ENCODE measurements at regions not wholly inside any gene's neighbourhood (a gene's known extent, or its start where the extent isn't known, plus 50 kb on each side); places are given as distances from the start of the nearest gene placed in this dataset.

GRCh38 chr14:101478096-101478495, 83.2 kb upstream of the DIO3 start:
- Histone ChIP-seq H3K27me3 (ENCODE audit: insufficient read depth, low read length) (no peaks in the 10 kb centered on the region), H3K9ac (ENCODE audit: low read depth, low read length) (no peak overlapping the region), H3K4me1 (ENCODE audit: insufficient read depth, low read length) (peaks cover 14% of the 10 kb centered on the region), H3K36me3 (ENCODE audit: insufficient read depth, low read length) (no peaks in the 10 kb centered on the region), H3K4me3 (ENCODE audit: low read length) (no peak overlapping the region), H3K9me3 (ENCODE audit: insufficient read depth, low read depth, low read length) (0 out of 2 replicates have a peak, but pooled peaks cover 4% of the 10 kb centered on the region), H3K27ac (ENCODE audit: low read depth, low read length) (no peak overlapping the region)
- 94% methylated on average over 13 of the region's 13 CpGs for WGBS

- no peak overlapping the region for H3K27ac ChIP-seq (ENCODE audit: low read depth, low read length)
- 94% methylated on average over 13 of the region's 13 CpGs for WGBS
These were observed 82.4 kb upstream of the DIO3 start for GRCh38 chr14:101478796-101479410.

GRCh38 chr14:101480022-101480746, 81.1 kb upstream of the DIO3 start:
- 88% methylated on average over 12 of the region's 12 CpGs for WGBS
- Histone ChIP-seq H3K9me3 (ENCODE audit: insufficient read depth, low read depth, low read length) (peaks cover 14% of the 10 kb centered on the region; the same call in 1 of the 2 replicates), H3K27me3 (ENCODE audit: insufficient read depth, low read length) (no peaks in the 10 kb centered on the region), H3K9ac (ENCODE audit: low read depth, low read length) (no peak overlapping the region), H3K4me1 (ENCODE audit: insufficient read depth, low read length) (peaks cover 14% of the 10 kb centered on the region), H3K4me3 (ENCODE audit: low read length) (no peak overlapping the region), H3K36me3 (ENCODE audit: insufficient read depth, low read length) (no peaks in the 10 kb centered on the region), H3K27ac (ENCODE audit: low read depth, low read length) (no peak overlapping the region)

More at GRCh38 chr14:101478796-101479410, 82.4 kb upstream of the DIO3 start:
- Histone ChIP-seq H3K4me3 (ENCODE audit: low read length) (no peak overlapping the region), H3K4me1 (ENCODE audit: insufficient read depth, low read length) (peaks cover 14% of the 10 kb centered on the region), H3K9me3 (ENCODE audit: insufficient read depth, low read depth, low read length) (peaks cover 7% of the 10 kb centered on the region; the same call in 1 of the 2 replicates), H3K9ac (ENCODE audit: low read depth, low read length) (no peak overlapping the region), H3K36me3 (ENCODE audit: insufficient read depth, low read length) (no peaks in the 10 kb centered on the region), H3K27me3 (ENCODE audit: insufficient read depth, low read length) (no peaks in the 10 kb centered on the region)

GRCh38 chr14:101480747-101481530, 80.4 kb upstream of the DIO3 start:
- H3K36me3 ChIP-seq (ENCODE audit: insufficient read depth, low read length): no peaks in the 10 kb centered on the region
- H3K4me3 ChIP-seq (ENCODE audit: low read length): no peak overlapping the region
- 74% methylated on average over 16 of the region's 16 CpGs for WGBS
- peaks cover 14% of the 10 kb centered on the region for H3K4me1 ChIP-seq (ENCODE audit: insufficient read depth, low read length)
- no peak overlapping the region for H3K9ac ChIP-seq (ENCODE audit: low read depth, low read length)
- H3K9me3 ChIP-seq (ENCODE audit: insufficient read depth, low read depth, low read length): peaks cover 22% of the 10 kb centered on the region
- no peak overlapping the region for H3K27ac ChIP-seq (ENCODE audit: low read depth, low read length)
- H3K27me3 ChIP-seq (ENCODE audit: insufficient read depth, low read length): no peaks in the 10 kb centered on the region

- Histone ChIP-seq H3K36me3 (ENCODE audit: insufficient read depth, low read length) (no peaks in the 10 kb centered on the region), H3K4me3 (ENCODE audit: low read length) (no peak overlapping the region), H3K9ac (ENCODE audit: low read depth, low read length) (no peak overlapping the region), H3K9me3 (ENCODE audit: insufficient read depth, low read depth, low read length) (peaks cover 26% of the 10 kb centered on the region), H3K27me3 (ENCODE audit: insufficient read depth, low read length) (no peaks in the 10 kb centered on the region), H3K4me1 (ENCODE audit: insufficient read depth, low read length) (peaks cover 13% of the 10 kb centered on the region), H3K27ac (ENCODE audit: low read depth, low read length) (no peak overlapping the region)
- 91% methylated on average over 5 of the region's 5 CpGs for WGBS
These were observed 79.7 kb upstream of the DIO3 start for GRCh38 chr14:101481557-101481956.

- Histone ChIP-seq H3K4me3 (ENCODE audit: low read length) (no peak overlapping the region), H3K27ac (ENCODE audit: low read depth, low read length) (no peak overlapping the region), H3K9ac (ENCODE audit: low read depth, low read length) (no peak overlapping the region), H3K36me3 (ENCODE audit: insufficient read depth, low read length) (no peaks in the 10 kb centered on the region), H3K27me3 (ENCODE audit: insufficient read depth, low read length) (no peaks in the 10 kb centered on the region), H3K9me3 (ENCODE audit: insufficient read depth, low read depth, low read length) (peaks cover 31% of the 10 kb centered on the region), H3K4me1 (ENCODE audit: insufficient read depth, low read length) (peaks cover 7% of the 10 kb centered on the region; the same call in 1 of the 2 replicates)
- WGBS: 100% methylated on average over 3 of the region's 4 CpGs
These were observed 79.2 kb upstream of the DIO3 start for GRCh38 chr14:101482066-101482465.

GRCh38 chr14:101483829-101484228, 77.5 kb upstream of the DIO3 start:
- Histone ChIP-seq H3K36me3 (ENCODE audit: insufficient read depth, low read length) (no peaks in the 10 kb centered on the region), H3K4me3 (ENCODE audit: low read length) (no peak overlapping the region), H3K9me3 (ENCODE audit: insufficient read depth, low read depth, low read length) (peaks cover 40% of the 10 kb centered on the region), H3K9ac (ENCODE audit: low read depth, low read length) (no peak overlapping the region), H3K4me1 (ENCODE audit: insufficient read depth, low read length) (no peaks in the 10 kb centered on the region), H3K27ac (ENCODE audit: low read depth, low read length) (no peak overlapping the region), H3K27me3 (ENCODE audit: insufficient read depth, low read length) (no peaks in the 10 kb centered on the region)
- 91% methylated on average over 3 of the region's 4 CpGs for WGBS

DNA sequence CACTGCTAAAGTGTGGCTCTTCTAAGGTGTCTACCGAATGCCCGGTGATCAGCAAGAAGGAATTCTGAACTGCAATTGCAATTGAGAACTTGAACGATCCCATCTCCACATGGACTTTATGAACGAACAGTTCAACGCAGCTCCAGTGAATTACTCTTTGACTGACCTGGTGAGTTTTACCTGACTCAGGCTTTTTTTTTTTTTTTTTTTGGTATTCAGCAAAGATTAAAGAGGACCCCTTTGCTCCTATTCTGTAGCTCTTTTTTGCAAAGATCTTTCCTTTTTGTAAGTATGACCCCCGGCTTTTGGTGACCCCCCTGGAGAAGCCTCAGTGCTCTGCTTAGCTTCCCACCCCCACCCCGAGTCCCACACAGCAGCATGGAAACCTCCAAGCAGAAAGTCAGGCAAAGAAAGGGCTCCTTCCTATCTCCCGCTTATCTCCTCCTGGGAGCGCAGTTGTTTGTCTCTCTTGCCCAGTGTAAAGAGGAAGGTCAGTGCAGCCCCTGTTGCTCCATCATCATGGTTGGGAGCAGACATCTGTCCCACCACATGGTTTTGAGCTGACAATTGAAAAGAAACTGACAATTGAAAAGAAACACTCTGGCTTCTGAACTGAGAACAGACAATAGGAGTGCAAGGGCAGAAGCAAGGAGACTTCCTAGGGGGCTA, 72.1 kb upstream of the DIO3 start:
- Histone ChIP-seq H3K4me3 (ENCODE audit: low read length) (no peak overlapping the region), H3K27ac (ENCODE audit: low read depth, low read length) (no peak overlapping the region), H3K27me3 (ENCODE audit: insufficient read depth, low read length) (no peaks in the 10 kb centered on the region), H3K9me3 (ENCODE audit: insufficient read depth, low read depth, low read length) (peaks cover 32% of the 10 kb centered on the region), H3K9ac (ENCODE audit: low read depth, low read length) (no peak overlapping the region), H3K4me1 (ENCODE audit: insufficient read depth, low read length) (no peaks in the 10 kb centered on the region), H3K36me3 (ENCODE audit: insufficient read depth, low read length) (no peaks in the 10 kb centered on the region)
- WGBS: 95% methylated on average over 9 of the region's 9 CpGs

- peaks cover 20% of the 10 kb centered on the region for H3K9me3 ChIP-seq (ENCODE audit: insufficient read depth, low read depth, low read length)
- no peaks in the 10 kb centered on the region for H3K36me3 ChIP-seq (ENCODE audit: insufficient read depth, low read length)
- H3K27me3 ChIP-seq (ENCODE audit: insufficient read depth, low read length): no peaks in the 10 kb centered on the region
- H3K9ac ChIP-seq (ENCODE audit: low read depth, low read length): no peak overlapping the region
- no peak overlapping the region for H3K4me3 ChIP-seq (ENCODE audit: low read length)
- H3K27ac ChIP-seq (ENCODE audit: low read depth, low read length): no peak overlapping the region
- WGBS: 84% methylated on average over 9 of the region's 9 CpGs
- no peaks in the 10 kb centered on the region for H3K4me1 ChIP-seq (ENCODE audit: insufficient read depth, low read length)
These were observed 70.5 kb upstream of the DIO3 start for GRCh38 chr14:101490771-101491170.

GRCh38 chr14:101491841-101492240, 69.5 kb upstream of the DIO3 start:
- peaks cover 11% of the 10 kb centered on the region for H3K9me3 ChIP-seq (ENCODE audit: insufficient read depth, low read depth, low read length)
- peaks cover 9% of the 10 kb centered on the region for H3K4me1 ChIP-seq (ENCODE audit: insufficient read depth, low read length)
- H3K9ac ChIP-seq (ENCODE audit: low read depth, low read length): no peak overlapping the region
- H3K4me3 ChIP-seq (ENCODE audit: low read length): no peak overlapping the region
- no peaks in the 10 kb centered on the region for H3K36me3 ChIP-seq (ENCODE audit: insufficient read depth, low read length)
- 95% methylated on average over 12 of the region's 12 CpGs for WGBS
- no peaks in the 10 kb centered on the region for H3K27me3 ChIP-seq (ENCODE audit: insufficient read depth, low read length)
- no peak overlapping the region for H3K27ac ChIP-seq (ENCODE audit: low read depth, low read length)
